Adrenal gland (tissue), 9 donors: ENCODE measurements at regions not wholly inside any gene's neighbourhood (a gene's known extent, or its start where the extent isn't known, plus 50 kb on each side); places are given as distances from the start of the nearest gene placed in this dataset.
A peak's percentile ranks its signal among the peaks of the same experiment; 100 is the strongest.

ENCODE experiments used
- DNase-seq, 7 donors: peaks; one replicate each; pipeline ENCODE4 v3.0.0-alpha.2; 2019 to 2020
- H3K27ac ChIP-seq, 5 donors: fragments of 200-600 bp; sonication (generic) in 4 of 5; 1 replicate in 3 of 5; 2 replicates in 2 of 5; pipeline versions ENCODE4 v1.5.1 to v1.8.0; 2016 to 2020; ENCODE audit warnings: mild to moderate bottlenecking in 1 of 5
- H3K27me3 ChIP-seq: fragments of 200-600 bp; 2 replicates; pipeline ENCODE4 v1.8.0; 2021
- H3K36me3 ChIP-seq, 2 donors: fragments of 200-600 bp; replicated peaks in 1 of 2; 1 replicate in 1 of 2; 2 replicates in 1 of 2; pipeline versions ENCODE4 v1.5.1 to v1.8.0; 2018 to 2022
- H3K4me1 ChIP-seq, 2 donors: fragments of 200-600 bp; replicated peaks in 1 of 2; 1 replicate in 1 of 2; 2 replicates in 1 of 2; pipeline versions ENCODE4 v1.5.1 to v1.8.0; 2018 to 2021
- H3K4me3 ChIP-seq, 4 donors: fragments of 200-600 bp; sonication (generic) in 3 of 4; one replicate each; pipeline ENCODE4 v1.5.1; 2016 to 2018
- H3K9me3 ChIP-seq, 3 donors: fragments of 200-600 bp; sonication (generic) in 1 of 3; replicated peaks in 1 of 3; 1 replicate in 2 of 3; 2 replicates in 1 of 3; pipeline versions ENCODE4 v1.5.1 to v1.8.0; 2016 to 2021
- CTCF ChIP-seq, 6 experiments: fragments of 450-650 bp in 4 of 6; fragments of 200-600 bp in 2 of 6; sonication (generic) in 1 of 6; IDR thresholded peaks; 1 replicate in 5 of 6; 2 replicates in 1 of 6; pipeline versions ENCODE4 v1.5.1 to v1.8.0; 2016 to 2021; ENCODE audit warnings: antibody characterized with exemption in 6 of 6, mild to moderate bottlenecking in 2 of 6, moderate library complexity in 1 of 6
- POLR2A ChIP-seq, 2 donors: fragments of 450-650 bp; IDR thresholded peaks; one replicate each; pipeline ENCODE4 v1.6.1; 2017; ENCODE audit warnings: antibody characterized with exemption in 2 of 2, mild to moderate bottlenecking in 2 of 2, moderate library complexity in 1 of 2
- WGBS, 4 donors: extraction: QIAGEN DNeasy Blood & Tissue Kit in 2 of 4; methylation state at CpG; one replicate each; pipeline versions ENCODE4 v1.1.5 to v1.1.7; 2013 to 2017; 5-methylcytosine and 5-hydroxymethylcytosine counted together
- intact Hi-C, 2 donors: fragments of 100-400 bp; cut with DNase I; formaldehyde crosslinking; loops; one replicate each; pipeline versions ENCODE4 v1.14.1 to v1.15.0; 2022 to 2023
- donor health status: healthy with polysubstance abuse.
- donor health status: Bipolar disorder and iron deficiency.
- donor health status: DM: yes; HTN: yes; CAD: no.
- donor health status: DM: no; HTN: no; CAD: no.
- donor health status: DM: no; HTN: no; CAD: no.

- no peaks in the 10 kb centered on the region for H3K4me1 ChIP-seq
- intact Hi-C loops = no loop called here
- H3K27me3 ChIP-seq = no peaks in the 10 kb centered on the region
- no peaks in the 10 kb centered on the region for H3K9me3 ChIP-seq
- H3K27ac ChIP-seq = no peak overlapping the region
- WGBS, 4 donors = 89 to 94% (median 92%) methylated on average over 9 of the region's 9 CpGs
- TF ChIP-seq POLR2A (IDR thresholded peaks at IDR 0.05) = no peak
- no peak for TF ChIP-seq CTCF (IDR thresholded peaks at IDR 0.05)
- H3K4me3 ChIP-seq = no peak overlapping the region
- H3K36me3 ChIP-seq = no peaks in the 10 kb centered on the region
- no peak for DNase-seq
Observed at GRCh38 chr1:213324859-213325258, 273.8 kb downstream of the RPS6KC1 start.

- Histone ChIP-seq H3K36me3 (no peaks in the 10 kb centered on the region), H3K9me3 (no peaks in the 10 kb centered on the region), H3K4me3 (no peak overlapping the region), H3K27ac (no peak overlapping the region), H3K27me3 (no peaks in the 10 kb centered on the region), H3K4me1 (no peaks in the 10 kb centered on the region)
- no peak for DNase-seq
- intact Hi-C loops = no loop called here
- WGBS, 4 donors = 81 to 88% (median 83%) methylated on average over 9 of the region's 9 CpGs
- TF ChIP-seq POLR2A (IDR thresholded peaks at IDR 0.05) (no peak), CTCF (IDR thresholded peaks at IDR 0.05) (no peak)
Observed at GRCh38 chr1:213325482-213325881, 274.4 kb downstream of the RPS6KC1 start.

GRCh38 chr1:213326281-213327016 is 275.4 kb downstream of the RPS6KC1 start:
- 90 to 96% (median 91%) methylated on average over 2 of the region's 2 CpGs for WGBS, 4 donors
- TF ChIP-seq CTCF (IDR thresholded peaks at IDR 0.05) (no peak), POLR2A (IDR thresholded peaks at IDR 0.05) (no peak)
- no peaks in the 10 kb centered on the region for H3K9me3 ChIP-seq
- H3K27ac ChIP-seq = no peak overlapping the region
- H3K27me3 ChIP-seq = no peaks in the 10 kb centered on the region
- H3K36me3 ChIP-seq = no peaks in the 10 kb centered on the region
- H3K4me1 ChIP-seq = no peaks in the 10 kb centered on the region
- H3K4me3 ChIP-seq = no peak overlapping the region
- DNase-seq = no peak
- intact Hi-C loops = no loop called here

GRCh38 chr1:213327017-213327667 is 276.1 kb downstream of the RPS6KC1 start:
- Histone ChIP-seq H3K36me3 (no peaks in the 10 kb centered on the region), H3K27ac (peak overlapping the region in 1 of 5 donors; percentile 18), H3K9me3 (no peaks in the 10 kb centered on the region), H3K4me3 (no peak overlapping the region), H3K4me1 (no peaks in the 10 kb centered on the region), H3K27me3 (no peaks in the 10 kb centered on the region)
- peak; percentile 21 to 68 (median 49) for DNase-seq
- TF ChIP-seq CTCF (IDR thresholded peaks at IDR 0.05) = no peak
- no peak for TF ChIP-seq POLR2A (IDR thresholded peaks at IDR 0.05)
- WGBS, 4 donors = 66 to 78% (median 69%) methylated on average over 5 of the region's 5 CpGs
- intact Hi-C loops = no loop called here
